SK-N-SH treated with all-trans-retinoic acid at 6 μM for 48 hours (cell line): ENCODE measurements at regions not wholly inside any gene's neighbourhood (a gene's known extent, or its start where the extent isn't known, plus 50 kb on each side); places are given as distances from the start of the nearest gene placed in this dataset.

ENCODE experiments used
- ATAC-seq: fragments of 200-7000 bp; cut with Tn5 transposase; 3 replicates; pipeline ENCODE4 v1.9.1; 2020; ENCODE audit warnings: mild to moderate bottlenecking, moderate library complexity
- ARNTL ChIP-seq: fragments of 450-650 bp; formaldehyde crosslinking; IDR thresholded peaks from 2 replicates; pipeline ENCODE4 v1.5.0; 2020; ENCODE audit warnings: low read depth, mild to moderate bottlenecking, moderate library complexity, borderline replicate concordance
- BACH2 ChIP-seq: fragments of 250-450 bp; sonication (Bioruptor Pico); IDR thresholded peaks from 2 replicates; pipeline ENCODE4 v1.9.0; 2021; ENCODE audit warnings: mild to moderate bottlenecking, borderline replicate concordance
- CSDC2 ChIP-seq: fragments of 250-450 bp; sonication (Bioruptor Pico); IDR thresholded peaks from 2 replicates; pipeline ENCODE4 v1.5.0; 2020; ENCODE audit warnings: mild to moderate bottlenecking, moderate library complexity
- ESRRG ChIP-seq: fragments of 250-450 bp; sonication (Bioruptor Pico); IDR thresholded peaks from 2 replicates; pipeline ENCODE4 v1.6.1; 2021; ENCODE audit warnings: mild to moderate bottlenecking
- GLIS3 ChIP-seq: fragments of 250-450 bp; sonication (Bioruptor Pico); IDR thresholded peaks from 2 replicates; pipeline ENCODE4 v1.5.0; 2020; ENCODE audit warnings: mild to moderate bottlenecking, moderate library complexity
- ISL1 ChIP-seq: fragments of 250-450 bp; sonication (Bioruptor Pico); IDR thresholded peaks from 2 replicates; pipeline ENCODE4 v2.1.2; 2022; ENCODE audit warnings: mild to moderate bottlenecking, moderate library complexity
- OSR1 ChIP-seq: fragments of 250-450 bp; sonication (Bioruptor Pico); IDR thresholded peaks from 2 replicates; pipeline ENCODE4 v1.8.0; 2022; ENCODE audit warnings: moderate library complexity, mild to moderate bottlenecking, inconsistent platforms
- PPARA ChIP-seq: fragments of 250-450 bp; sonication (Bioruptor Pico); IDR thresholded peaks from 2 replicates; pipeline ENCODE4 v1.5.0; 2020; ENCODE audit warnings: mild to moderate bottlenecking, borderline replicate concordance
- SNAI2 ChIP-seq: fragments of 250-450 bp; sonication (Bioruptor Pico); IDR thresholded peaks from 2 replicates; pipeline ENCODE4 v1.5.0; 2020; ENCODE audit warnings: mild to moderate bottlenecking, moderate library complexity
- TCF4 ChIP-seq: fragments of 250-450 bp; sonication (Bioruptor Pico); IDR thresholded peaks from 2 replicates; pipeline ENCODE4 v1.8.0; 2021; ENCODE audit warnings: mild to moderate bottlenecking, moderate library complexity, borderline replicate concordance
- TOX ChIP-seq: fragments of 250-450 bp; sonication (Bioruptor Pico); IDR thresholded peaks from 2 replicates; pipeline ENCODE4 v1.8.0; 2021; ENCODE audit warnings: mild to moderate bottlenecking, moderate library complexity, borderline replicate concordance
- ZC3H10 ChIP-seq: fragments of 250-450 bp; sonication (Bioruptor Pico); IDR thresholded peaks from 2 replicates; pipeline ENCODE4 v1.5.1; 2021; ENCODE audit warnings: mild to moderate bottlenecking, moderate library complexity
- ZFP3 ChIP-seq: fragments of 250-450 bp; sonication (Bioruptor Pico); IDR thresholded peaks from 2 replicates; pipeline ENCODE4 v1.5.0; 2020; ENCODE audit warnings: mild to moderate bottlenecking, moderate library complexity
- ZFP30 ChIP-seq: fragments of 450-650 bp; formaldehyde crosslinking; IDR thresholded peaks from 2 replicates; pipeline ENCODE4 v1.5.0; 2022; ENCODE audit warnings: mild to moderate bottlenecking, moderate library complexity
- ZNF565 ChIP-seq: fragments of 450-650 bp; formaldehyde crosslinking; conservative IDR thresholded peaks from 2 replicates; pipeline ENCODE4 v1.5.0; 2020; ENCODE audit warnings: low read depth, mild to moderate bottlenecking, moderate library complexity
- ZNF70 ChIP-seq: fragments of 450-650 bp; formaldehyde crosslinking; IDR thresholded peaks from 2 replicates; pipeline ENCODE4 v1.5.0; 2020; ENCODE audit warnings: mild to moderate bottlenecking, moderate library complexity
- ZNF8 ChIP-seq: fragments of 450-650 bp; formaldehyde crosslinking; IDR thresholded peaks from 2 replicates; pipeline ENCODE4 v1.5.0; 2020; ENCODE audit warnings: mild to moderate bottlenecking, moderate library complexity
- TF ChIP-seq, protein P1 (sequence below): fragments of 250-450 bp; sonication (Bioruptor Pico); IDR thresholded peaks from 2 replicates; pipeline ENCODE4 v1.5.1; 2020; ENCODE audit warnings: low read depth, mild to moderate bottlenecking, moderate library complexity
- TF ChIP-seq, protein P2 (sequence below): fragments of 250-450 bp; sonication (Bioruptor Pico); IDR thresholded peaks from 2 replicates; pipeline ENCODE4 v1.5.0; 2020; ENCODE audit warnings: mild to moderate bottlenecking, moderate library complexity
- TF ChIP-seq, protein P3 (sequence below): fragments of 250-450 bp; sonication (Bioruptor Pico); IDR thresholded peaks from 2 replicates; pipeline ENCODE4 v1.8.0; 2021; ENCODE audit warnings: low read depth, mild to moderate bottlenecking, moderate library complexity, borderline replicate concordance
- TF ChIP-seq, protein P4 (sequence below): fragments of 250-450 bp; sonication (Bioruptor Pico); IDR thresholded peaks from 2 replicates; pipeline ENCODE4 v1.8.0; 2020; ENCODE audit warnings: mild to moderate bottlenecking, moderate library complexity, borderline replicate concordance

DNA sequence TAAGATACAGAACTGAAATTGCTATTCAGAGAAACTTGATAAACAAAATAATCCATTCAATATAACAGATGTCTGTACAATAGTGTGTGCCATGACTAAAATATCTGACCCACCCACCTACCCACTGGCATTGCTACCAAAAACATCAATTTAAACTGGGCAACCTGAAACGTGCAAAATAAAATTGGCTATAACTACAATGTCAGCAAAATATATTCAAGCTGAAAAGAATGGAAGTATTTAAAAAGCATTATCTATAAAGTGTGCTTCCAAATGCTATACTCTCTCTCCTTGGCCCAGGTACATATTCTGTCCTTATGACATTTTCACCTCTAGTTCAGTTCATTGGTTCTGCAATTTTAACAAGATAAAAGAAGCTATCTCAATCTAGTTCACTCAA, 379.6 kb upstream of the ATP11B start:
- no peak for ATAC-seq
- no peak for TF ChIP-seq SNAI2 (CRISPR knock-in tag)
- TF ChIP-seq ZNF8 (CRISPR knock-in tag): no peak
- TF ChIP-seq ARNTL (CRISPR knock-in tag): no peak
- TF ChIP-seq OSR1 (CRISPR knock-in tag): no peak
- TF ChIP-seq TCF4 (CRISPR knock-in tag): no peak

DNA sequence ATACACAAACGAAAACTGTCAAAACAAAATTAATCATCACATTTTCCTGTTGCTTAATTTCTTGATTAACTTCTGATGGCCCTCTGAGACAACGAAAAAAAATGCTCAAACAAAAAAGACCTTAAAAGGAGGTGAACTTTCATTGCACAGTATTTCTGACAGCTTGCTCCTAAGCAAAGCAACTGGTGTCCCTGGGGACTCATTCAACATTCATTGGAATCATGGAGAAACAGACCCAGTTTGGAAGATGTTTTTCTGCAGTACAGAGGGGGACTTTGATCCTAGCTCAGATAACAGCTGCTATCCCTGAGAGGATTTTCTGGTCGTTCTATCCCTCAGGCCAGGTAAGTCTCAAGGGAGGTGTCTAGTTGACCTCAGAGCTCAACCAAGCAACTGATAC, 378.7 kb upstream of the ATP11B start:
- no peak for ATAC-seq
- TF ChIP-seq ZFP3 (CRISPR knock-in tag) (no peak), TCF4 (CRISPR knock-in tag) (no peak), TOX (CRISPR knock-in tag) (no peak), CSDC2 (CRISPR knock-in tag) (no peak), BACH2 (CRISPR knock-in tag) (no peak), ARNTL (CRISPR knock-in tag) (no peak), ZNF8 (CRISPR knock-in tag) (no peak), ZFP30 (no peak), ISL1 (CRISPR knock-in tag) (no peak), ZNF70 (no peak)
- TF ChIP-seq, protein P1, sequence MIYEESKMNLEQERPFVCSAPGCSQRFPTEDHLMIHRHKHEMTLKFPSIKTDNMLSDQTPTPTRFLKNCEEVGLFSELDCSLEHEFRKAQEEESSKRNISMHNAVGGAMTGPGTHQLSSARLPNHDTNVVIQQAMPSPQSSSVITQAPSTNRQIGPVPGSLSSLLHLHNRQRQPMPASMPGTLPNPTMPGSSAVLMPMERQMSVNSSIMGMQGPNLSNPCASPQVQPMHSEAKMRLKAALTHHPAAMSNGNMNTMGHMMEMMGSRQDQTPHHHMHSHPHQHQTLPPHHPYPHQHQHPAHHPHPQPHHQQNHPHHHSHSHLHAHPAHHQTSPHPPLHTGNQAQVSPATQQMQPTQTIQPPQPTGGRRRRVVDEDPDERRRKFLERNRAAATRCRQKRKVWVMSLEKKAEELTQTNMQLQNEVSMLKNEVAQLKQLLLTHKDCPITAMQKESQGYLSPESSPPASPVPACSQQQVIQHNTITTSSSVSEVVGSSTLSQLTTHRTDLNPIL (CRISPR knock-in tag): no peak

DNA sequence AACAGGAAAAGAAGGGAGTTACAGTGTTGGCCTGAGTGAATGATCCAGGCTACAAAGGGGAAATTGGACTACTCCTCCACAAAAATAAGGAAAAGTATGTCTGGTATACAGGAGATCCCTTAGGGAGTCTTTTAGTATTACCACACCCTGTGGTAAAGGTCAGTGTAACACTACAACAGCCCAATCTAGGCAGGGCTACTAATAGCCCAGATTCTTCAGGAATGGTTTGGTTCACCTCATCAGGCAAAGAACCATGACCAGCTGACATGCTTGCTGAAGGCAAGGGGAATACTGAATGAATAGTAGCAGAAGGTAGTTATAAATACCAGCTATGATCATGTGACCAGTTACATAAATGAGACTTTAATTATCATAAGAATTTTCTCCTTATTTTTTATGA, 372.6 kb upstream of the ATP11B start:
- no peak for TF ChIP-seq CSDC2 (CRISPR knock-in tag)
- no peak for TF ChIP-seq ZNF565 (CRISPR knock-in tag)
- no peak for TF ChIP-seq PPARA (CRISPR knock-in tag)
- TF ChIP-seq TCF4 (CRISPR knock-in tag): no peak
- TF ChIP-seq, protein P2, sequence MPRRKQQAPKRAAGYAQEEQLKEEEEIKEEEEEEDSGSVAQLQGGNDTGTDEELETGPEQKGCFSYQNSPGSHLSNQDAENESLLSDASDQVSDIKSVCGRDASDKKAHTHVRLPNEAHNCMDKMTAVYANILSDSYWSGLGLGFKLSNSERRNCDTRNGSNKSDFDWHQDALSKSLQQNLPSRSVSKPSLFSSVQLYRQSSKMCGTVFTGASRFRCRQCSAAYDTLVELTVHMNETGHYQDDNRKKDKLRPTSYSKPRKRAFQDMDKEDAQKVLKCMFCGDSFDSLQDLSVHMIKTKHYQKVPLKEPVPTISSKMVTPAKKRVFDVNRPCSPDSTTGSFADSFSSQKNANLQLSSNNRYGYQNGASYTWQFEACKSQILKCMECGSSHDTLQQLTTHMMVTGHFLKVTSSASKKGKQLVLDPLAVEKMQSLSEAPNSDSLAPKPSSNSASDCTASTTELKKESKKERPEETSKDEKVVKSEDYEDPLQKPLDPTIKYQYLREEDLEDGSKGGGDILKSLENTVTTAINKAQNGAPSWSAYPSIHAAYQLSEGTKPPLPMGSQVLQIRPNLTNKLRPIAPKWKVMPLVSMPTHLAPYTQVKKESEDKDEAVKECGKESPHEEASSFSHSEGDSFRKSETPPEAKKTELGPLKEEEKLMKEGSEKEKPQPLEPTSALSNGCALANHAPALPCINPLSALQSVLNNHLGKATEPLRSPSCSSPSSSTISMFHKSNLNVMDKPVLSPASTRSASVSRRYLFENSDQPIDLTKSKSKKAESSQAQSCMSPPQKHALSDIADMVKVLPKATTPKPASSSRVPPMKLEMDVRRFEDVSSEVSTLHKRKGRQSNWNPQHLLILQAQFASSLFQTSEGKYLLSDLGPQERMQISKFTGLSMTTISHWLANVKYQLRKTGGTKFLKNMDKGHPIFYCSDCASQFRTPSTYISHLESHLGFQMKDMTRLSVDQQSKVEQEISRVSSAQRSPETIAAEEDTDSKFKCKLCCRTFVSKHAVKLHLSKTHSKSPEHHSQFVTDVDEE (CRISPR knock-in tag): no peak
- TF ChIP-seq, protein P3, sequence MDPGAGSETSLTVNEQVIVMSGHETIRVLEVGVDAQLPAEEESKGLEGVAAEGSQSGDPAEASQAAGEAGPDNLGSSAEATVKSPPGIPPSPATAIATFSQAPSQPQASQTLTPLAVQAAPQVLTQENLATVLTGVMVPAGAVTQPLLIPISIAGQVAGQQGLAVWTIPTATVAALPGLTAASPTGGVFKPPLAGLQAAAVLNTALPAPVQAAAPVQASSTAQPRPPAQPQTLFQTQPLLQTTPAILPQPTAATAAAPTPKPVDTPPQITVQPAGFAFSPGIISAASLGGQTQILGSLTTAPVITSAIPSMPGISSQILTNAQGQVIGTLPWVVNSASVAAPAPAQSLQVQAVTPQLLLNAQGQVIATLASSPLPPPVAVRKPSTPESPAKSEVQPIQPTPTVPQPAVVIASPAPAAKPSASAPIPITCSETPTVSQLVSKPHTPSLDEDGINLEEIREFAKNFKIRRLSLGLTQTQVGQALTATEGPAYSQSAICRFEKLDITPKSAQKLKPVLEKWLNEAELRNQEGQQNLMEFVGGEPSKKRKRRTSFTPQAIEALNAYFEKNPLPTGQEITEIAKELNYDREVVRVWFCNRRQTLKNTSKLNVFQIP (CRISPR knock-in tag): no peak
- TF ChIP-seq ZFP30: no peak
- no peak for TF ChIP-seq ARNTL (CRISPR knock-in tag)
- no peak for TF ChIP-seq ISL1 (CRISPR knock-in tag)
- TF ChIP-seq TOX (CRISPR knock-in tag): no peak
- no peak for TF ChIP-seq ESRRG
- TF ChIP-seq ZNF70: no peak
- no peak for TF ChIP-seq BACH2 (CRISPR knock-in tag)
- no peak for TF ChIP-seq GLIS3 (CRISPR knock-in tag)
- TF ChIP-seq ZC3H10: no peak
- TF ChIP-seq SNAI2 (CRISPR knock-in tag): no peak
- TF ChIP-seq, protein P4, sequence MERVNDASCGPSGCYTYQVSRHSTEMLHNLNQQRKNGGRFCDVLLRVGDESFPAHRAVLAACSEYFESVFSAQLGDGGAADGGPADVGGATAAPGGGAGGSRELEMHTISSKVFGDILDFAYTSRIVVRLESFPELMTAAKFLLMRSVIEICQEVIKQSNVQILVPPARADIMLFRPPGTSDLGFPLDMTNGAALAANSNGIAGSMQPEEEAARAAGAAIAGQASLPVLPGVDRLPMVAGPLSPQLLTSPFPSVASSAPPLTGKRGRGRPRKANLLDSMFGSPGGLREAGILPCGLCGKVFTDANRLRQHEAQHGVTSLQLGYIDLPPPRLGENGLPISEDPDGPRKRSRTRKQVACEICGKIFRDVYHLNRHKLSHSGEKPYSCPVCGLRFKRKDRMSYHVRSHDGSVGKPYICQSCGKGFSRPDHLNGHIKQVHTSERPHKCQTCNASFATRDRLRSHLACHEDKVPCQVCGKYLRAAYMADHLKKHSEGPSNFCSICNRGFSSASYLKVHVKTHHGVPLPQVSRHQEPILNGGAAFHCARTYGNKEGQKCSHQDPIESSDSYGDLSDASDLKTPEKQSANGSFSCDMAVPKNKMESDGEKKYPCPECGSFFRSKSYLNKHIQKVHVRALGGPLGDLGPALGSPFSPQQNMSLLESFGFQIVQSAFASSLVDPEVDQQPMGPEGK (CRISPR knock-in tag): no peak
- TF ChIP-seq, protein P1 (CRISPR knock-in tag): no peak
- no peak for TF ChIP-seq ZNF8 (CRISPR knock-in tag)
- TF ChIP-seq OSR1 (CRISPR knock-in tag): no peak
- TF ChIP-seq, all 23 proteins: peak for 0
- ATAC-seq: no peak
